HG03354 (cell line): ENCODE measurements at regions not wholly inside any gene's neighbourhood (a gene's known extent, or its start where the extent isn't known, plus 50 kb on each side); places are given as distances from the start of the nearest gene placed in this dataset.
"Not testable (repeated sequence)": the region's sequence is repeated elsewhere in the genome, so short reads cannot be mapped to it uniquely, and the experiment has no call there.

ENCODE experiments used
- ATAC-seq: cut with Tn5 transposase; IDR thresholded peaks from one replicate; pipeline ENCODE4 v1.9.1; 2021; ENCODE audit warnings: mild to moderate bottlenecking; ENCODE audit not compliant: unreplicated experiment, poor library complexity, severe bottlenecking

DNA sequence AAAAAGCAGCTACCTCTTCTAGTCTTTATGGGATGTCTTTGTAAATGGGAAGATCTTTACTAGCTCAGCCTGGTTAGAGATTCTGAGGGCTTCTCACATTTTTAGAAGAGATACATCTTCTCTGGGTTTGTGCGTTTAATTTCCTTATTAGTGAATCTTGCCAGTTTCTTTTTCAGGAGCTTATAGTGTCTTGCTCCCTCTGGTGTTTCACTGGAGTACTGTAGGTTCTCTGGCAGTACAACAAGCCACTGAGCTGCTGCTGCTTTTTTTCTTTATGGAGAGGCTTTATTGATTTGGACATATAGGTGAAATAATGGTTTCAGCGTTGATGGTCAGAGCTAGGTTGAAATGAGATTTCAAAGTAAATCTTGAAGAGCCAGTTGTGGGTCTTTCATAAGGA, 82.9 kb downstream of the LAS1L start:
- ATAC-seq = peak; percentile 83

DNA sequence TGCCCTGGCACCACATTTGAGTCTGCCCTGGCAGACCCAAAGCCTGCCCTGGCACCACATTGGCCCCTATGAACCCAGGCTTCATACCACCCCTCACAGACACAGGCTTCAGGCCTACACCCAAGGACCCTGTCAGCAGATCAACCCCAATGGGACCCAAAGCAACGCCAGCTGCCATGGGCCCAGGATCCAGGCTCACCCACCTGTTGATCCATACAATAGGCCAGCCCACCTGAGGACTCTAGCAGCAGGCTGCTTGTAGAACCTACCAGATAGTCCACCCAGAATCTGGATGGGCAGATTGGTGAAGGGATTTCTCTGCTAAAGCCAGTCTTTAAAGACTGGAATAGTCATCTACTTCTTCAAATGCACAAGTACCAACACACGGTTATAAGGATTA, 114.4 kb downstream of the LAS1L start:
- ATAC-seq = no peak

DNA sequence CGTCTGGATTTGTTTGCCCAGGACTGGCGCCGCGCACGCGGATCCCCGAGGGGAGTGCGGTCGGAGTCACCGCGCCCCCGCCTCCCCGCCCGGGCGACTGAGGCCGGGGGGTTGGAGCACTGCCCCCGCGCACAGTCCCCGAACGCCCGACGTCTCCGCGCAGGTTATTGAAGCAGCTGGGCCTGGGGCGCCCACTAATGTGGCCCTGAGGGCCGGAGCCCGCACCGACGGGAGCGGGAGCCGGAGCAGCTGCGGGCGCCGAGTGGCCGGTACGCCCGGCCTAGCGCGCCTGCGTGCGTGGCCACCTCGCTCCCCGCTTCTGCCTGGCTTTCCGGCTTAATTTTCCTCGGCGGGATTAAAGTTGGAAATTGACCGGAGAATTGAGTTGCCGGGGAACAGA, 126.9 kb downstream of the LAS1L start:
- not testable (repeated sequence) for ATAC-seq

DNA sequence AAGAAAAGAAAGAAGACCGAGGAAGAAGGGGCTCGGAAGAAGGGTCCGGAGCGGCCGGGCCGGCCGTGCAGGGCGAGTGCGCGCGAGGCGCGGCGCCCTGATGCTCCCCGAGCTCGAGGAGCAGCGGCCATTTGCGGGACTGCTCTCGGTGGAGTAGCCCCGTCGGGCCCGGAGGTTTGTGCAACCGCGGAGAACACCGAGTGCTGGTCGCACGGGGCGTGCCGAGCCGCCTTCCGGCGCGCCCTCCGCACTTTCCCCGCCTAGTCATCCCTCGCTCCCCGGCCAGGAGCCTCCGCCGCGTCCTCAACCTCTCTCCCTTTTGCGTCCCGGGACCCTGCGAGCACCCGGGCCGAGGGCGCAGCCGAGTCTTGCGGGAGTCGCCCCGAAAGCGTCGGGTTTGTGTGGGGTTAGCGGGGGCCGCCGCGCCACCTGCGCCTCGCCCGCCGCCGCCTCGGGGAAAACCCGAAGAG, 127.4 kb downstream of the LAS1L start:
- ATAC-seq = no peak

DNA sequence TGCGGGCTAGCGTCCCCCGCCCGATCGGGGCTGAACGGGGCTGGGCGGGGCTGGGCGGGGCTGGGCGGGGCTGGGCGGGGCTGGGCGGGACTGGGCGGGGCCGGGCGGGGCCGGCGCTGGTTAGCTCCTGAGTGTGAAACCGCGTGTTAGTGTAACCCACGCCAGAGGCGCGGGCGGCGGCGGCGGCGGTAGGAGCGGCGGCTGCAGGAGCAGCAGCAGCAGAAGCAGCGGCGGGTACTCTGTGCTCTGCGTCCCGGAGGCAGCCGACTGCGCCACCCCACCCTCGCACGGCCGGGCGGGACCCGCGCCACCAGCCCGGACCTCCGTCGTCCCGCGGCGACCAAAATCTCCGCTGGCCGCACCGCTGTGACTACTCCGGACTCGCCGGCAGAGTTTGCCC, 128.1 kb downstream of the LAS1L start:
- ATAC-seq = no peak

DNA sequence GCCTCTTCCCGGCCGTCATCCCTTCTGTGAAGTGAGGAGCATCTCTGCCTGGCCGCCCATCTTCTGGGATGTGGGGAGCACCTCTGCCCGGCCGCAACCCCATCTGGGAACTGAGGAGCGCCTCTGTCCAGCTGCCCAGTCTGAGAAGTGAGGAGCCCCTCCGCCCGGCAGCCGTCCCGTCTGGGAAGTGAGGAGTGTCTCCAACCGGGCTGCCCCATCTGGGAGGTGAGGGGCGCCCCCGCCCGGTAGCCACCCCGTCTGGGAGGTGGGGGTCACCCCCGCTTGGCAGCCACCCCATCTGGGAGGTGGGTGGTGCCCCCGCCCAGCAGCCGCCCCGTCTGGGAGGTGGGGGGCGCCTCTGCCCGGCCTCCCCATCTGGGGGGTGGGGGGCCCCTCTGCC, 142.3 kb downstream of the LAS1L start:
- ATAC-seq = no peak

DNA sequence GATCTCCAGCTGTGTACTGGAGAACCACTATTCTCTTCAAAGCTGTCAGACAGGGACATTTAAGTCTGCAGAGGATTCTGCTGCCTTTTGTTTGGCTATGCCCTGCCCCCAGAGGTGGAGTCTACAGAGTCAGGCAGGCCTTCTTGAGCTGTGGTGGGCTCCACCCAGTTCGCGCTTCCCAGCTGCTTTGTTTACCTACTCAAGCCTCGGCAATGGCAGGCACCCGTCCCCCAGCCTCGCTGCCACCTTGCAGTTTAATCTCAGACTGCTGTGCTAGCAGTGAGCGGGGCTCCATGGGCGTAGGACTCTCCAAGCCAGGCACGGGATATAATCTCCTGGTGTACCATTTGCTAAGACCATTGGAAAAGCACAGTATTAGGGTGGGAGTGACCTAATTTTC, 145.5 kb downstream of the LAS1L start:
- ATAC-seq = not testable (repeated sequence)
